IPS-20b (cell line): ENCODE measurements at regions not wholly inside any gene's neighbourhood (a gene's known extent, or its start where the extent isn't known, plus 50 kb on each side); places are given as distances from the start of the nearest gene placed in this dataset.

Experiments
- H3K27ac ChIP-seq: one replicate; pipeline ENCODE4 v1.5.1; 2013; ENCODE audit warnings: low read length
- H3K27me3 ChIP-seq: 2 replicates; pipeline ENCODE4 v1.6.1; 2013; ENCODE audit warnings: mild to moderate bottlenecking, low read length, inconsistent platforms; ENCODE audit not compliant: insufficient read depth
- H3K36me3 ChIP-seq: 2 replicates; pipeline ENCODE4 v1.6.1; 2013; ENCODE audit warnings: low read depth, mild to moderate bottlenecking, inconsistent platforms, low read length, moderate library complexity; ENCODE audit not compliant: insufficient read depth
- H3K4me1 ChIP-seq: 2 replicates; pipeline ENCODE4 v1.6.1; 2013; ENCODE audit warnings: mild to moderate bottlenecking, control low read depth, inconsistent platforms, low read length, moderate library complexity; ENCODE audit not compliant: insufficient read depth
- H3K4me3 ChIP-seq: 2 replicates; pipeline ENCODE4 v1.5.1; 2013; ENCODE audit warnings: mild to moderate bottlenecking, low read length, inconsistent platforms
- H3K9ac ChIP-seq: 2 replicates; pipeline ENCODE4 v1.6.1; 2013; ENCODE audit warnings: low read depth, mild to moderate bottlenecking, inconsistent platforms, low read length, moderate library complexity
- H3K9me3 ChIP-seq: 2 replicates; pipeline ENCODE4 v1.6.1; 2013; ENCODE audit warnings: mild to moderate bottlenecking, low read depth, low read length, inconsistent platforms; ENCODE audit not compliant: insufficient read depth

DNA sequence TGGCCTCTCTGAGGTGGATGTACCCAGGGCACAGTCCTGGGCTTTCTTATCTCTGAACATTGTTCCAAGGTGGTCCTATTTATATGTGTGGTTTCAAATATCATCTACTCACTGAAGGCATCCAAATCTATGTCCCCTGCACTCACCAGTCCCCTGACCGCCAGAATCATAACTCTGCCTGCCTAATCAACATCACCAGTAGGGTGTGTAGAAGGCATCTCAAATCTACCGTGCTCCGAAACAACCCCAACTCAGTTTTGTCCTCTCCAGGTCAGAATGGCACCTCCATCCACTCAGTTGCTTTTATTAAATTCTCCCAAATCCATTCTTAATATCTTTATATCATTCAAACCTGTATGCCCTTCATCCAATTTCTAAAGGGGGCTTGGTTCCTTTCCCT lies 536.3 kb downstream of the GRIN2A start:
- Histone ChIP-seq H3K27me3 (no peaks in the 10 kb centered on the region), H3K36me3 (no peaks in the 10 kb centered on the region), H3K9me3 (no peaks in the 10 kb centered on the region), H3K4me1 (no peaks in the 10 kb centered on the region), H3K27ac (no peak overlapping the region), H3K4me3 (no peak overlapping the region), H3K9ac (no peak overlapping the region)

GRCh38 chr16:9647981-9648701 lies 534.1 kb downstream of the GRIN2A start:
- no peak overlapping the region for H3K4me3 ChIP-seq
- no peak overlapping the region for H3K9ac ChIP-seq
- H3K36me3 ChIP-seq, result no peaks in the 10 kb centered on the region
- no peak overlapping the region for H3K27ac ChIP-seq
- no peaks in the 10 kb centered on the region for H3K27me3 ChIP-seq
- no peaks in the 10 kb centered on the region for H3K4me1 ChIP-seq
- H3K9me3 ChIP-seq, result no peaks in the 10 kb centered on the region

- no peak overlapping the region for H3K27ac ChIP-seq
- H3K36me3 ChIP-seq, result no peaks in the 10 kb centered on the region
- H3K4me3 ChIP-seq, result no peak overlapping the region
- H3K9me3 ChIP-seq, result no peaks in the 10 kb centered on the region
- no peaks in the 10 kb centered on the region for H3K27me3 ChIP-seq
- peaks cover 12% of the 10 kb centered on the region; the same call in 1 of the 2 replicates for H3K4me1 ChIP-seq
- H3K9ac ChIP-seq, result no peak overlapping the region
Observed at GRCh38 chr16:9650284-9650683, 531.9 kb downstream of the GRIN2A start.

- H3K27ac ChIP-seq, result no peak overlapping the region
- no peaks in the 10 kb centered on the region for H3K9me3 ChIP-seq
- H3K27me3 ChIP-seq, result no peaks in the 10 kb centered on the region
- no peak overlapping the region for H3K4me3 ChIP-seq
- no peaks in the 10 kb centered on the region for H3K36me3 ChIP-seq
- H3K4me1 ChIP-seq, result peaks cover 12% of the 10 kb centered on the region; the same call in 1 of the 2 replicates
- no peak overlapping the region for H3K9ac ChIP-seq
Observed at GRCh38 chr16:9655051-9655450, 527.2 kb downstream of the GRIN2A start.

DNA sequence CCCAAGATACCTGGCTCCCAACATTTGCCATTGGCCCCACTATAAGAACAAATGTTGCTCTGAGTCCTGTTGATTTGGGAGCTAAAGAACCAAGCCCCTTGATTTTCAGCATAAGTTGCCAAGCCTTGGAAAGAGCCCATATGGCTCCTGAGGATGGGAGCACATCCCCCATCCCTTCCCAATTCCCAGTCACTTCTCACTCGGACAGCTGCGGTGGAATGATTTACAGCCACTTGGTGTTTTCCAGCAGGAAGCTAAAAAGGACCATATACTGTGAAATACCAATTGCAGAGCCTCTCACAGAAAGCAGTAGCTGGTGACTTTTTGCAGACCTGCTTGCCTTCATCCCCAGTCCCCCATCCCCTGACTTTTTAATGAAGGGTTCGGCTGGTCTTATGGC lies 524.6 kb downstream of the GRIN2A start:
- no peak overlapping the region for H3K4me3 ChIP-seq
- H3K27me3 ChIP-seq, result no peaks in the 10 kb centered on the region
- H3K9ac ChIP-seq, result no peak overlapping the region
- H3K4me1 ChIP-seq, result peaks cover 12% of the 10 kb centered on the region; the same call in 1 of the 2 replicates
- H3K9me3 ChIP-seq, result no peaks in the 10 kb centered on the region
- no peaks in the 10 kb centered on the region for H3K36me3 ChIP-seq
- H3K27ac ChIP-seq, result no peak overlapping the region

DNA sequence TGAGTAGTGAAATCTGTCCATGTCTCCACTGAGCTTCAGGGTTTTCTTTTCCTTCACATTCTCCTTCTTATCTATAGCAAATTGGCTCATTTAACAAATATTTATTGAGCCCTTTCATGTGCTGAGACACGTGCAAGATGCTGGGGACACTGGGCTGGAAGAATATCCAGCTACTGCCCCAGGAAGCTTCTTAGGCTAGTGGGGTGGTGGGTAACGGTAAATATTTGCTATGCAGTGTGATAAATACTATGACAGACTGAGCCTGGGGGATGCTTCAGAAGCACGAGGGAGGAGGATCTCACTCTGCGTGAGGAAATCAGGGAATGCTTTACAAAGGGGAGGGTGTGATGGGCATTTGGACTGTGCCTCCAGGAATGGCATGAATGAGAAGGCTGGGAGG lies 524.1 kb downstream of the GRIN2A start:
- Histone ChIP-seq H3K4me3 (no peak overlapping the region), H3K4me1 (peaks cover 12% of the 10 kb centered on the region; the same call in 1 of the 2 replicates)

GRCh38 chr16:9658586-9658985 lies 523.6 kb downstream of the GRIN2A start:
- Histone ChIP-seq H3K9me3 (no peaks in the 10 kb centered on the region), H3K4me3 (no peak overlapping the region), H3K9ac (no peak overlapping the region), H3K36me3 (no peaks in the 10 kb centered on the region), H3K27me3 (no peaks in the 10 kb centered on the region), H3K27ac (no peak overlapping the region), H3K4me1 (peaks cover 12% of the 10 kb centered on the region; the same call in 1 of the 2 replicates)

More for the DNA sequence above, 524.1 kb downstream of the GRIN2A start:
- no peaks in the 10 kb centered on the region for H3K36me3 ChIP-seq
- H3K9me3 ChIP-seq, result no peaks in the 10 kb centered on the region
- no peak overlapping the region for H3K9ac ChIP-seq
- H3K27ac ChIP-seq, result no peak overlapping the region
- H3K27me3 ChIP-seq, result no peaks in the 10 kb centered on the region

DNA sequence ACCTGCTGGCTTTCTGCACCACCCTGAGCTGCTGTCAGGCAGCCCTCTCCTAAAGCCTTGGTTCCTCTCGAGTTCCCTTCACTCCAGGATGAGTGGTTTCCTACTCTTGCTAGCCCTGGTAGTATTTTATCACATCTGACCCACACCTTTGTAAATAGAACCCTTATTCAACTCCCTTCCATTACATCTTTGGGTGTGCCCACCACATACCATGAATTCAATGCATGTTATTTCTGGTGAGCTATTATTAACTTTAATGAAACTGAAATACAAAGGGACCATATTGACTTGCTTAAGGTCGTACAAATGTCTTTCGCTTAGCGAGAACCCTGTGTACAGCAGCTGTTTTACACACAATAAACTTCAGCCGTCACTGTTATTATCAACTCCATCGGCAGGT lies 521.3 kb downstream of the GRIN2A start:
- Histone ChIP-seq H3K9ac (no peak overlapping the region), H3K36me3 (no peaks in the 10 kb centered on the region), H3K4me1 (no peaks in the 10 kb centered on the region), H3K27ac (no peak overlapping the region), H3K9me3 (no peaks in the 10 kb centered on the region), H3K4me3 (no peak overlapping the region), H3K27me3 (no peaks in the 10 kb centered on the region)

GRCh38 chr16:9661336-9662017 lies 520.8 kb downstream of the GRIN2A start:
- Histone ChIP-seq H3K27ac (no peak overlapping the region), H3K9ac (no peak overlapping the region), H3K27me3 (no peaks in the 10 kb centered on the region), H3K36me3 (no peaks in the 10 kb centered on the region), H3K4me3 (no peak overlapping the region), H3K9me3 (no peaks in the 10 kb centered on the region), H3K4me1 (no peaks in the 10 kb centered on the region)

DNA sequence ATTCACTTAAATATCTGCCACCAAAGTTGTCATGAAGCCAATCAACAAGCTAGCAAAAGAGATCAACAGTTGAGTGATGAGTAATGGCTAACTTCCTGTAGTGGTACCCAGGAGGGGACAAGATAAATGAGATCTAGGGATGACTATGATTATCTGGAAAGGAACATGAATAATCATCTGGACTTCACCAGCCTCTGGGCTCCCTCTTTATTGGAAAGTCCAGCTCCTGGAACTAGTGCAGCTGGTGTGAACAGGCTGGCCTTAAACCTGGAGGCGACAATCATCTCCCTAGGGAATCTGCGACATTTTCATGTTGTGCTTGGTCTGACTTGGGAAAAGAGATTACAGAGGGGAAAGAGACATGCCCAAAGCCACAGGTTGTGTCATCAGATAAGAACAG lies 518.6 kb downstream of the GRIN2A start:
- Histone ChIP-seq H3K4me3 (no peak overlapping the region), H3K27ac (no peak overlapping the region), H3K36me3 (no peaks in the 10 kb centered on the region), H3K27me3 (no peaks in the 10 kb centered on the region), H3K9me3 (no peaks in the 10 kb centered on the region), H3K4me1 (no peaks in the 10 kb centered on the region), H3K9ac (no peak overlapping the region)

- H3K36me3 ChIP-seq, result no peaks in the 10 kb centered on the region
Observed at GRCh38 chr16:9665851-9666271, 516.4 kb downstream of the GRIN2A start.

More at GRCh38 chr16:9665851-9666271, 516.4 kb downstream of the GRIN2A start:
- H3K9me3 ChIP-seq, result no peaks in the 10 kb centered on the region
- H3K4me3 ChIP-seq, result no peak overlapping the region
- peaks cover 11% of the 10 kb centered on the region; the same call in 1 of the 2 replicates for H3K4me1 ChIP-seq
- H3K9ac ChIP-seq, result no peak overlapping the region
- no peak overlapping the region for H3K27ac ChIP-seq
- H3K27me3 ChIP-seq, result no peaks in the 10 kb centered on the region; the same call in 1 of the 2 replicates
